ENCODE measurements at regions not wholly inside any gene's neighbourhood (a gene's known extent, or its start where the extent isn't known, plus 50 kb on each side); places are given as distances from the start of the nearest gene placed in this dataset.

- Histone ChIP-seq H3K4me2 (ENCODE audit: low read depth, low read length) (no peak overlapping the region), H3K14ac (replicated peaks; ENCODE audit: low read depth, low read length) (no peak overlapping the region), H2AFZ (replicated peaks; ENCODE audit: low read length, poor library complexity) (no peak overlapping the region), H3K56ac (ENCODE audit: extremely low read depth, insufficient read depth, low read length) (no peak overlapping the region), H3K18ac (ENCODE audit: low read depth, low read length) (no peak overlapping the region), H3K4ac (ENCODE audit: low read depth, low read length) (no peak overlapping the region), H2BK20ac (ENCODE audit: low read depth, low read length) (no peak overlapping the region), H3K9ac (ENCODE audit: low read depth, low read length) (no peak overlapping the region), H3K9me3 (ENCODE audit: control insufficient read depth, insufficient read depth, low read length) (0 out of 2 replicates have a peak, but pooled peaks cover 2% of the 10 kb centered on the region), H4K5ac (ENCODE audit: low read depth, low read length) (no peak overlapping the region), H2BK15ac (ENCODE audit: low read depth, low read length) (no peak overlapping the region), H2AK5ac (ENCODE audit: low read depth, low read length) (no peak overlapping the region), H3K4me1 (ENCODE audit: control insufficient read depth, insufficient read depth, low read length) (no peaks in the 10 kb centered on the region), H3K36me3 (ENCODE audit: control insufficient read depth, insufficient read depth, low read length) (no peaks in the 10 kb centered on the region), H2AK9ac (replicated peaks; ENCODE audit: low read depth, low read length, poor library complexity) (no peak overlapping the region), H4K8ac (ENCODE audit: low read depth in 2 of 2, low read length in 2 of 2) (no peak overlapping the region), H3K79me1 (ENCODE audit: low read depth in 1 of 2, low read length in 2 of 2) (no peaks in the 10 kb centered on the region), H4K20me1 (ENCODE audit: insufficient read depth, low read length) (no peaks in the 10 kb centered on the region), H2BK120ac (ENCODE audit: low read depth, low read length) (no peak overlapping the region), H3K27me3 (ENCODE audit: control insufficient read depth, insufficient read depth, low read length) (no peaks in the 10 kb centered on the region), H3K4me3 (ENCODE audit: insufficient read depth, low read depth, low read length) (no peak overlapping the region), H2BK5ac (ENCODE audit: low read depth, low read length, poor library complexity, severe bottlenecking) (no peak overlapping the region), H3K9me1 (ENCODE audit: insufficient read depth, low read length) (no peaks in the 10 kb centered on the region), H3K23ac (ENCODE audit: low read depth, low read length) (no peak overlapping the region), H3K27ac (ENCODE audit: insufficient read depth, low read length) (no peak overlapping the region), H4K91ac (ENCODE audit: insufficient read depth, low read depth, low read length) (no peak overlapping the region)
- DNase-seq, result no peak
- WGBS, 2 experiments (ENCODE audit: extremely low coverage in 2 of 2, insufficient read length in 1 of 2), result no CpG with 5 or more reads among the region's 3 CpGs
- no peak for ATAC-seq (ENCODE audit: low read depth)
- TF ChIP-seq MAFK (IDR thresholded peaks at IDR 0.05; ENCODE audit: low read depth, low read length), result no peak
- TF ChIP-seq ELK1 (IDR thresholded peaks at IDR 0.05; ENCODE audit: borderline replicate concordance, low read depth, low read length), result no peak
- no peak for TF ChIP-seq SMC3 (IDR thresholded peaks at IDR 0.05; ENCODE audit: low read depth, low read length)
- TF ChIP-seq, protein P1, sequence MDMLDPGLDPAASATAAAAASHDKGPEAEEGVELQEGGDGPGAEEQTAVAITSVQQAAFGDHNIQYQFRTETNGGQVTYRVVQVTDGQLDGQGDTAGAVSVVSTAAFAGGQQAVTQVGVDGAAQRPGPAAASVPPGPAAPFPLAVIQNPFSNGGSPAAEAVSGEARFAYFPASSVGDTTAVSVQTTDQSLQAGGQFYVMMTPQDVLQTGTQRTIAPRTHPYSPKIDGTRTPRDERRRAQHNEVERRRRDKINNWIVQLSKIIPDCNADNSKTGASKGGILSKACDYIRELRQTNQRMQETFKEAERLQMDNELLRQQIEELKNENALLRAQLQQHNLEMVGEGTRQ (IDR thresholded peaks at IDR 0.05; ENCODE audit: low read depth, low read length), result no peak
- no peak for TF ChIP-seq FOS (IDR thresholded peaks at IDR 0.05; ENCODE audit: low read depth, low read length)
- TF ChIP-seq CHD1 (IDR thresholded peaks at IDR 0.05; ENCODE audit: low read depth, low read length), result no peak
- TF ChIP-seq NFE2L2 (IDR thresholded peaks at IDR 0.05; ENCODE audit: low read depth, low read length), result no peak
- no peak for TF ChIP-seq CEBPB (IDR thresholded peaks at IDR 0.05; ENCODE audit: low read depth, low read length)
- in situ Hi-C loops (cut with MboI; ENCODE audit: low sequenced_read_pairs), result no loop called here
- ChIA-PET CTCF (no interaction called here), POLR2A (ENCODE audit: unreplicated experiment) (no interaction called here)
- intact Hi-C loops (cut with micrococcal nuclease), result no loop called here
- BruUV-seq (replicated peaks), result no TSS peak
- dilution Hi-C loops (cut with HindIII; ENCODE audit: low sequenced_read_pairs, unreplicated experiment), result no loop called here
These were observed 1091.7 kb upstream of the CELF2 start for GRCh38 chr10:9926003-9926402.

Data from IMR-90 (cell line).